GM21737 (cell line): ENCODE measurements at regions not wholly inside any gene's neighbourhood (a gene's known extent, or its start where the extent isn't known, plus 50 kb on each side); places are given as distances from the start of the nearest gene placed in this dataset.

ENCODE experiments used
- ATAC-seq: cut with Tn5 transposase; IDR thresholded peaks from one replicate; pipeline ENCODE4 v1.9.1; 2021; ENCODE audit warnings: mild to moderate bottlenecking, moderate library complexity; ENCODE audit not compliant: unreplicated experiment

DNA sequence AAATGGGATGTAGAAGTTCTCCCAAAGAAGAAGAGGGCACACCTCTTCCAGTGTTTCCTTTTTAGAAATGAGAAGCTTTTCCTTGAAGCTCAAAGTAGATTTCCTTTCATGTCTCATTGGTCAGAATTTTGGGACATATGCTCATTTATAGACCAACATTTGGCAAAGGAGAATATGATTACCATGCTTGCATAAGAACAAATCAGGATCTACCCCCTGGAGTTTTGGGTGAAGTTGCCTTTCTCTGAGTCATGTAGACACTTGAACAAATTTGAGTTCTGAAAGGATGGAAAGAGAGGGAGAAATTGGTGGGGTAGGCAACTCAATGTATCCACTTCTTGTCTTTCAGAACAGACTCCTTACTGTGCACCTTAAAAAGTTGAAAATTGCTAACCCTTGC lies 409.0 kb downstream of the SLC4A3 start:
- no peak for ATAC-seq

GRCh38 chr2:220040346-220040745 lies 412.9 kb downstream of the SLC4A3 start:
- no peak for ATAC-seq

DNA sequence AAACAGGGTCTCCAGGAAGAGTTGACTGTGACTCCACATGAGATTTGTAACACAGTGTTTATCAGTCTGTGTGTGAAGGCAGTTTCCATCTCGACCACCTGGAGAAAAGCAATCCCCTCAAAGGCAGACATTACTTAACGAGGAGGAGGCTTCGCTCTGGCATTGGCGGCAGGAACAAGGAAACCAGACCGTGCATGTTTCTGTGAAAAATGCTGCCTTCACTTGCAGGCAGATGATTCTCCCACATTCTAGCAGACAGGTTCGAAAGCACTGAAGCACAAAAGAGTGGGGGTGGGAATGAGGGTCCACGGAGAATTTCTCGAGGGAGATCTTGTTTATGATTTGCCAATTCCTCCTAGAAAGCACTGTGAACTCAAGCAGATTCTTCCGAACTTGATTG lies 414.0 kb downstream of the SLC4A3 start:
- no peak for ATAC-seq

GRCh38 chr2:220043155-220043989 lies 415.9 kb downstream of the SLC4A3 start:
- no peak for ATAC-seq

GRCh38 chr2:220043990-220044335 lies 416.5 kb downstream of the SLC4A3 start:
- no peak for ATAC-seq

DNA sequence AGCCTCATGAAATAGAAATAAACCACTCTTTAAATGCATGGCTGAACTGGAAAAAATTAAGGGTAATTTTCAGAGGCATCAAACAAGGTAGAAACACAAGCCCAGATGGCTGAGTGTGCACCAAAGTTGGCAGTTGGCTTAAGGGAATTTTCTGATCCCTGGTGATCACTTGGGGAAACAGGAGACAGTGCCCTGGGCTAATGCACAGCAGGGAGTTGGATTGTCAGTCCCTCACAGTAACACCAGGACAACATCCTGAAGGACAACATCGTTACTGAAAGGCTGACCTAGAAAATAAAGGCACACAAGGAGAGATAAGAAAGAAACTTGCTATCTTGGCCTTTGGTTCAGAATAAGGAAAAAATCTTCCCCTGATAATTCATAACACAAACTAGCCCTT lies 417.0 kb downstream of the SLC4A3 start:
- ATAC-seq: no peak

DNA sequence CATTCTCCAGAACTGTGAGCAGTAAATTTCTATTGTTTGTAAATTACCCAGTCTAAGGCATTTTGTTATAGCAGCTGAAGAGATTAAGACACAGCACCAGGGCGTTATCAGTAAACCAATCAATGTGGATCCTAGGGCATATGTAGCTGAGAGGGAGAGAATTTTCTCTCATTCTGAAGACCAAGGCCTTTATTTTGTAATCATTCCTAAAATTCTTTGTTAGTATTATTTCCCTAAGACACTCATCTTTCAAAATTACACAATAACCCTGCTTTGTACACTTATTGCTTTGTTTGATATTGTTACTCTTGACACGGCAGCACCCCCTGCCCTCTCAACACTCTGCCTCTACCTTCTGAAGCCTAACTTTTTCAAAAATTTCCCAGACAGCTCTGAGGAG lies 419.1 kb downstream of the SLC4A3 start:
- ATAC-seq: no peak

- ATAC-seq: no peak
Measured at GRCh38 chr2:220051716-220052115, 424.3 kb downstream of the SLC4A3 start.

DNA sequence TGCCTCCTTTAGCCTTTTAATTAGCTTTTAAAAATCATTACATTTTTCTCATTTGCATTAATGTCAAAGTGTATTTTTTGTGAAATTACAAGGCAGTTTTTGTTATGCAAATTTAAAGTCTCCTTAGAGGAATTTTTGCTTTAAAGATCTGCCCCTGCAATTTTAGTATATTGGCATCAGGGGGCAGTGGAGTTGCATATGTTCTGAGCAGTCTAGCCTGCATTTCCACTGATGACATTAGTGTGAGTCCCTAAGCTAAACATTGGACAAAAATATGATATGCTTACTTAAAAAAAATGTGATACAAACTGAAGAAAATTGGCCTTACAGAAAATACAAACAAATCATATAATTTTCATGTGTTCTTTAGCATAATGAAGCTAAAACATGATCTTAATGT lies 426.5 kb downstream of the SLC4A3 start:
- no peak for ATAC-seq

DNA sequence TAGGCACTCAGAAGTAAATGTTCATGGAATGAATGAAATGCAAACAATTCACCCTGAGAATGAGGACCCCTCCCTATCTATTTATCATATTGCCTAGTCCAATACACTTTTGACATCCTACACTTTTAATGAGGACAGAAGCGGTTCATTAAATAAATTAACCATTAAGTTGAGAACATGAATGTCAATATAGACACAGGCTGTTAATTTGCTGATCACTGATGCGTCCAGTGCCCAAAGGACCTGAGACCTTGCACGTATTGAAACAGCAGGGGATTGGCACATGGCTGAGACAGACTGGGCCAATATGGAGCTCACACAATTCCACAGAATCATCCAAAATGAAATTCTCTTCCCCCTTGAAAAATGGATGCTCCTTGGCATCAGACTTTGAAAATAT lies 430.0 kb downstream of the SLC4A3 start:
- no peak for ATAC-seq

DNA sequence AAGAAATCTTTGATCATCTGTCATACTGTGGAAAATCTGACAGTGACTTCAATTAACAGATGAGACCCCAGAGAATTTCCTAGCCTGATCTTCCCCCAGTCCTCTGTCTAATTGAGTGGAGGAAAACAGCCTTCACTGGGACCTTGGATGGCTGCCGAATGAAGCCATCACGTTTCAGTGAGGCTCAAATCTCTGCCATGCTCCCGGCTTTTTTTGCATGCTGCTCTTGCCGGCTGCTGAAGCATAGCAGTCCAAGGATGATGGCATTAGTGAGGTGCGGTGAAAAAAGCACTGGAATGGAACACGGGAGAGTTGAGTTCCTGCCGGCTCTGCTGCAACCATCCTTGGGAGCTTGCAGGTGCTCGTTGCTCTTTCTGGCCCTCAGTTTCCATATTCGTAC lies 430.5 kb downstream of the SLC4A3 start:
- no peak for ATAC-seq

DNA sequence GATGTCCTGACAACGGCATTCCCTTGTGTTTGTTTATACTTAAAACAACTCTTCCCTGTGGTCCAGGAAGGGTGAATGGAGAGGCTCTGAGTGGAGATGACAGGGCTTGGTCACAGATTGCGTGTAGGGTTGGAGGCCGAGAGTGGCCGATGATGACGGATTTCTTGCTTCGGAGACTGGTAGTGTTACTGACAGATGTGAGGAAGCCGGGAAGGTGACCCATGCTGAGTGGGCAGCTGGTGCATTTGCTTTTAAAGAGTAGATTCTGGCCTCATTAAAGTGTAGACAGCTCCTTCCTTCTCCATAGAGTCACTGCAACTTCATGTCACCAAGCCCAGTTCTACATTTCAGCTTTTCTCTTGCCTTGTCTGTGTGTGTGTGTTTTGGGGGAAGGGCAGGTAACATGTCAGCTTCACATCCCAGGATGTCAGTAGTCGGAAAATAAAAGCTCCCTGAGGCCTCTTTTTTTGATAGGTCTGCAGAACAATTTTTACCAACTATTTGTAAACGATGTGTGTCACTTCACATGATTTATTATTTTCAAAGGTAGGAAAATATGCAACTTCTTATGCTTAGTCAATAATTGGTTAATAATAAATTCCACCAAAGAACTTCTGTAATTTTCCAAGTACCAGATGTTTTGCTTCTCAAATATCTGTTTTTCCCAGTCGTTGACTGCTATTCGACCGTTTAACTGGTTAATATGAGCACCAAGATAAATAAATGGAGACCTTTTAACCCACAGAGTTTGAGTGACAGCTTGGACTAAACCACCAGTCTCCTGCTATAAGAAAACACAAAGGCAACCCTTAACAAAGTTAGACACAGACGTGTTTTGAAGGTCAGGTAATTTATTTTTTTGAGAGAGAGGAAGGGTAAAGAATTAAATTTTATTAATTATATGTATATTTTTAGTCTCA lies 436.9 kb downstream of the SLC4A3 start:
- ATAC-seq: no peak

- no peak for ATAC-seq
Measured at GRCh38 chr2:220065581-220065980, 438.2 kb downstream of the SLC4A3 start.

DNA sequence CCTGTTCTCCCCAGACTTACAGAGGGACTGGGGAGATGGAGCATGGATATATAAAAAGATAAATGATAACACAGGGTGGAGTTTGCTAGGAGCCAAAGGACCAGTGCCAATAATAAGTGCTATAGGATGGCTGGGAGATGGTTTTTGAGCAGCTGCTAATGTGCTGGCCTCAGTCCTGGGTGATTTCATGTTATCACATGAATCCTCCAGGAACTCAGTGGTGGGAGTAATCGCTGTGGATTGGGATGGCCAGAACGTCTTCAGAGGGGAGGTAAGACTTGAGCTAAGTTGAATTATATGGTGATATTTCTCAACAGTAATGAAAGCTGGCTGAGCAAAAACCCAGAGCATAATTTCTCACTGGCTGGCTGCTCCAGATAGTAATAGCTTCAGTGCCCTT lies 441.4 kb downstream of the SLC4A3 start:
- no peak for ATAC-seq

GRCh38 chr2:220070349-220070748 lies 442.9 kb downstream of the SLC4A3 start:
- ATAC-seq: no peak

GRCh38 chr2:220071696-220072095 lies 444.3 kb downstream of the SLC4A3 start:
- ATAC-seq: no peak

GRCh38 chr2:220072669-220073220 lies 445.3 kb downstream of the SLC4A3 start:
- no peak for ATAC-seq

- ATAC-seq: no peak
Measured at GRCh38 chr2:220075835-220076234, 448.4 kb downstream of the SLC4A3 start.

DNA sequence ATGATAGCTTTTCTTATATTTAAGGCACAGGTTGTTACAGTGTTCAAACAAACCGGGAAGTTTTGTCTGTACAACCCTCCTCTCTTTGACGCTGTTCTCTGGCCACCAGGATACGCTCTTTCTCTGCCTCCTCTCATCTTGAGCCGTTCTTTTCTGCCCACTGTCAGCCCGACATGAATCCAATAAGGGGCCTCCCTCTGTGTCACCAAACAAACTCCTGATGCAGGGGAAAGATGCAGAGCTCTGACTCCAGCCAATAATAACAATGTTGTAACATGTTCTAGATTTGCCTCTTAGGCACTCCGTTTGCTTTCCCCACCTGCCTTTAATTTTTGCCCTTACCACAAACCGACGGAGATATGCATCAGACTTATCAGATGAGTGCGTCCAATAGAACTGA lies 449.3 kb downstream of the SLC4A3 start:
- ATAC-seq: no peak

- ATAC-seq: no peak
Measured at GRCh38 chr2:220077488-220077887, 450.1 kb downstream of the SLC4A3 start.

GRCh38 chr2:220078439-220078838 lies 451.0 kb downstream of the SLC4A3 start:
- no peak for ATAC-seq

- no peak for ATAC-seq
Measured at GRCh38 chr2:220079595-220079994, 452.2 kb downstream of the SLC4A3 start.
